ENCODE measurements at regions not wholly inside any gene's neighbourhood (a gene's known extent, or its start where the extent isn't known, plus 50 kb on each side); places are given as distances from the start of the nearest gene placed in this dataset.
A peak's percentile ranks its signal among the peaks of the same experiment; 100 is the strongest.
"Not testable (repeated sequence)": the region's sequence is repeated elsewhere in the genome, so short reads cannot be mapped to it uniquely, and the experiment has no call there.

- DNase-seq (ENCODE audit: low spot score) = not testable (repeated sequence)
Observed at GRCh38 chr9:102174202-102174601, 435.8 kb upstream of the GRIN3A start.

GRCh38 chr9:102164247-102164646, 425.8 kb upstream of the GRIN3A start:
- DNase-seq (ENCODE audit: low spot score) = no peak

GRCh38 chr9:102153081-102153480, 414.6 kb upstream of the GRIN3A start:
- not testable (repeated sequence) for DNase-seq (ENCODE audit: low spot score)

- no peak for DNase-seq (ENCODE audit: low spot score)
Observed at GRCh38 chr9:102135768-102136167, 397.3 kb upstream of the GRIN3A start.

GRCh38 chr9:102124465-102124864, 386.0 kb upstream of the GRIN3A start:
- no peak for DNase-seq (ENCODE audit: low spot score)

GRCh38 chr9:102114557-102114956, 376.1 kb upstream of the GRIN3A start:
- DNase-seq (ENCODE audit: low spot score) = no peak

GRCh38 chr9:102113191-102113590, 374.7 kb upstream of the GRIN3A start:
- DNase-seq (ENCODE audit: low spot score) = no peak

GRCh38 chr9:102106439-102106838, 368.0 kb upstream of the GRIN3A start:
- no peak for DNase-seq (ENCODE audit: low spot score)

- DNase-seq (ENCODE audit: low spot score) = no peak
Observed at GRCh38 chr9:102101723-102102122, 363.3 kb upstream of the GRIN3A start.

GRCh38 chr9:102087141-102087540, 348.7 kb upstream of the GRIN3A start:
- DNase-seq (ENCODE audit: low spot score) = no peak

- DNase-seq (ENCODE audit: low spot score) = no peak
Observed at GRCh38 chr9:102085548-102085947, 347.1 kb upstream of the GRIN3A start.

GRCh38 chr9:102072059-102072764, 333.8 kb upstream of the GRIN3A start:
- DNase-seq (ENCODE audit: low spot score) = no peak

GRCh38 chr9:102069969-102070368, 331.5 kb upstream of the GRIN3A start:
- DNase-seq (ENCODE audit: low spot score) = peak; percentile 6

GRCh38 chr9:102054811-102055210, 316.4 kb upstream of the GRIN3A start:
- DNase-seq (ENCODE audit: low spot score) = no peak

- DNase-seq (ENCODE audit: low spot score) = no peak
Observed at GRCh38 chr9:102049586-102050246, 311.3 kb upstream of the GRIN3A start.

- no peak for DNase-seq (ENCODE audit: low spot score)
Observed at GRCh38 chr9:102047549-102047948, 309.1 kb upstream of the GRIN3A start.

- no peak for DNase-seq (ENCODE audit: low spot score)
Observed at GRCh38 chr9:102044133-102044532, 305.7 kb upstream of the GRIN3A start.

- DNase-seq (ENCODE audit: low spot score) = no peak
Observed at GRCh38 chr9:102038006-102038405, 299.6 kb upstream of the GRIN3A start.

GRCh38 chr9:102035929-102036328, 297.5 kb upstream of the GRIN3A start:
- DNase-seq (ENCODE audit: low spot score) = no peak

- no peak for DNase-seq (ENCODE audit: low spot score)
Observed at GRCh38 chr9:102032614-102033013, 294.2 kb upstream of the GRIN3A start.

GRCh38 chr9:102000956-102001355, 262.5 kb upstream of the GRIN3A start:
- no peak for DNase-seq (ENCODE audit: low spot score)

GRCh38 chr9:101999441-101999840, 261.0 kb upstream of the GRIN3A start:
- no peak for DNase-seq (ENCODE audit: low spot score)

- no peak for DNase-seq (ENCODE audit: low spot score)
Observed at GRCh38 chr9:101995231-101995630, 256.8 kb upstream of the GRIN3A start.

- no peak for DNase-seq (ENCODE audit: low spot score)
Observed at GRCh38 chr9:101993771-101994170, 255.3 kb upstream of the GRIN3A start.
